ENCODE measurements at regions not wholly inside any gene's neighbourhood (a gene's known extent, or its start where the extent isn't known, plus 50 kb on each side); places are given as distances from the start of the nearest gene placed in this dataset.

DNA sequence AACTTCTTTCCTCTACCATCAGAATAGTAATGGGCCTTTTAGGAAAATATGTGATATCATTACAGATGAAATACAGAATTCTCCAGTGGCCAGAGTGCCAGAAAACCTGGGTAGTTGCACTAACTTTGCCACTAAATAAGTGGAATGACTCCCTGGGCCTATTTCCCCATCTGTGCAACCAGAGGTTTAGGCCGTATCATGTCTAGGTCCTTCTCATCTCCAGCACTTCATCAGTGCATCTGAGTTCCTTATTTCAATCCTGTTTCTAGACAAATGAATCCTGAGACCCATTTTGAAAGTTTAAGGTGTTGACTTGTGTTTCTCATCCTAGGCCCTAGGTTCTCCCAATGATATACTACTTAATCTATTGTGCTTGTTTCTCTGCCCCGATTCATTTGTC, 236.2 kb downstream of the CD83 start:
- DNase-seq (ENCODE audit: low read depth): no peak
- TF ChIP-seq, protein P1, sequence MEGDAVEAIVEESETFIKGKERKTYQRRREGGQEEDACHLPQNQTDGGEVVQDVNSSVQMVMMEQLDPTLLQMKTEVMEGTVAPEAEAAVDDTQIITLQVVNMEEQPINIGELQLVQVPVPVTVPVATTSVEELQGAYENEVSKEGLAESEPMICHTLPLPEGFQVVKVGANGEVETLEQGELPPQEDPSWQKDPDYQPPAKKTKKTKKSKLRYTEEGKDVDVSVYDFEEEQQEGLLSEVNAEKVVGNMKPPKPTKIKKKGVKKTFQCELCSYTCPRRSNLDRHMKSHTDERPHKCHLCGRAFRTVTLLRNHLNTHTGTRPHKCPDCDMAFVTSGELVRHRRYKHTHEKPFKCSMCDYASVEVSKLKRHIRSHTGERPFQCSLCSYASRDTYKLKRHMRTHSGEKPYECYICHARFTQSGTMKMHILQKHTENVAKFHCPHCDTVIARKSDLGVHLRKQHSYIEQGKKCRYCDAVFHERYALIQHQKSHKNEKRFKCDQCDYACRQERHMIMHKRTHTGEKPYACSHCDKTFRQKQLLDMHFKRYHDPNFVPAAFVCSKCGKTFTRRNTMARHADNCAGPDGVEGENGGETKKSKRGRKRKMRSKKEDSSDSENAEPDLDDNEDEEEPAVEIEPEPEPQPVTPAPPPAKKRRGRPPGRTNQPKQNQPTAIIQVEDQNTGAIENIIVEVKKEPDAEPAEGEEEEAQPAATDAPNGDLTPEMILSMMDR (IDR thresholded peaks at IDR 0.05; ENCODE audit: insufficient read depth, low read length, poor library complexity, severe bottlenecking): no peak
- H3K36me3 ChIP-seq (ENCODE audit: control insufficient read depth, insufficient read depth, low read length): no peaks in the 10 kb centered on the region

GRCh38 chr6:14354919-14355572, 237.5 kb downstream of the CD83 start:
- no peak overlapping the region for H3K4me3 ChIP-seq (ENCODE audit: low read depth, low read length)
- no peaks in the 10 kb centered on the region for H3K36me3 ChIP-seq (ENCODE audit: control insufficient read depth, insufficient read depth, low read length)
- no peak for DNase-seq (ENCODE audit: low read depth)
- no peaks in the 10 kb centered on the region for H3K27me3 ChIP-seq (ENCODE audit: control insufficient read depth, insufficient read depth, low read length)
- TF ChIP-seq, protein P1 (IDR thresholded peaks at IDR 0.05; ENCODE audit: insufficient read depth, low read length, poor library complexity, severe bottlenecking): no peak

More for the DNA sequence above, 236.2 kb downstream of the CD83 start:
- no peak overlapping the region for H3K4me3 ChIP-seq (ENCODE audit: low read depth, low read length)
- no peaks in the 10 kb centered on the region for H3K27me3 ChIP-seq (ENCODE audit: control insufficient read depth, insufficient read depth, low read length)

- DNase-seq (ENCODE audit: low read depth): no peak
- no peak overlapping the region for H3K4me3 ChIP-seq (ENCODE audit: low read depth, low read length)
- TF ChIP-seq, protein P1 (IDR thresholded peaks at IDR 0.05; ENCODE audit: insufficient read depth, low read length, poor library complexity, severe bottlenecking): no peak
- H3K27me3 ChIP-seq (ENCODE audit: control insufficient read depth, insufficient read depth, low read length): no peaks in the 10 kb centered on the region
- H3K36me3 ChIP-seq (ENCODE audit: control insufficient read depth, insufficient read depth, low read length): no peaks in the 10 kb centered on the region
Measured at GRCh38 chr6:14359438-14359837, 241.9 kb downstream of the CD83 start.

DNA sequence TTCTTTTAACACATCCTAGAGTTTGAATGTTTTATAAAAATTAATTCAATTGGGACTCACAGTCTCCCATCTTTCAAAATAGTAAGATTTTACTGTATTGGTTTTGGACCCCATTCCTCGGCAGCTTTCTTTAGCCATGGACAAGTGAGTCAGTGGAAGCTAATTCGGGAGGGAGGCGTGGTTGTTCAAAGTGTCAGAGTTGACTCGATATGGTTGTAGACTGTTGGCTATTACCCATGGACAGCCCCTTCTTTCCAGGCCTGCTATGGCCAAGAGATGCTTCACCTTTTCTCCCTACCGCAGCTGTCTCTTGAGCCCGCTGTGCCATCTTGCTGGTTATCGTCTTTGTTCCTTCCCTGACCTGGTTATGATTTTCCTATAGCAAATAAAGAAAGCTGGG, 243.0 kb downstream of the CD83 start:
- TF ChIP-seq, protein P1 (IDR thresholded peaks at IDR 0.05; ENCODE audit: insufficient read depth, low read length, poor library complexity, severe bottlenecking): no peak

DNA sequence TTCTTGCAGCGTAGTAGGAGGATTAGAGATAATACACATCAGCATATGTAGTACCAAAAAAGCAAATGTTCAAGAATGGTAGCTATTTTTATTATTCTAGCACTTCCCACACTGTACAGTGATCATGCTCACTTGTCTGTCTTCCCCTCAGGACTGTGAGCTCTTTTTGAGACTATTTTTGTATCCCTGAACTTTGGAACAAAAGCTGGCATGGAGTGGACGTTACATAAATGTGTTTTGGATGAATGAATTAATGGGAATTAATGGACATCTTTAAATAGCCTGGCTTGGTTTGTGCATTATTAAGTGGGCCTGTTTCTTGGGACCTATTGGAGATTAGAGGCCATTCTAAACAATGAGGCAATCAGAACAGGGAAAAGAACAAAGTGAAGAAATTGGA, 243.7 kb downstream of the CD83 start:
- no peak for DNase-seq (ENCODE audit: low read depth)
- Histone ChIP-seq H3K27me3 (ENCODE audit: control insufficient read depth, insufficient read depth, low read length) (no peaks in the 10 kb centered on the region), H3K36me3 (ENCODE audit: control insufficient read depth, insufficient read depth, low read length) (no peaks in the 10 kb centered on the region), H3K4me3 (ENCODE audit: low read depth, low read length) (no peak overlapping the region)
- TF ChIP-seq, protein P1 (IDR thresholded peaks at IDR 0.05; ENCODE audit: insufficient read depth, low read length, poor library complexity, severe bottlenecking): no peak

More for the DNA sequence above, 243.0 kb downstream of the CD83 start:
- Histone ChIP-seq H3K27me3 (ENCODE audit: control insufficient read depth, insufficient read depth, low read length) (no peaks in the 10 kb centered on the region), H3K4me3 (ENCODE audit: low read depth, low read length) (no peak overlapping the region), H3K36me3 (ENCODE audit: control insufficient read depth, insufficient read depth, low read length) (no peaks in the 10 kb centered on the region)
- DNase-seq (ENCODE audit: low read depth): no peak
